ENCODE measurements at regions not wholly inside any gene's neighbourhood (a gene's known extent, or its start where the extent isn't known, plus 50 kb on each side); places are given as distances from the start of the nearest gene placed in this dataset.

DNA sequence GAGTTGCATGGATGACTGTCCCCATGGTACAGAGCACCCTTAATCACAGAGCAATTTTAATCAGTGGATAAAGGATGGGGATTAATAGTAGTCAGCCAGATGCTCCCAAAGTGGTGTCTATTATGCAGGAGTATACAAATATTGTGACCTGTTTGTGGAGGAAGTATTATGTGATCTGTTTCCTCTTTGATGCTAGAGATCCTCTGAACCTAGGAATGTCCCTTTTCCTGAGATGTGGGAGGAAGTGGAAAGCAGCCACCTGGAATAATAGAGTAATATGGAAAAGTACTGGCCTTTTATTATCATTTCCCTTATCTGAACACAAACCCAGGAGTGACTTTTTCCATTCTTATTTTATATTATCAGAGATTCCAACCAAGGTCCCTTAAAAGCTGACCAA is 94.2 kb upstream of the EFEMP1 start:
- no peak for DNase-seq (ENCODE audit: extremely low spot score, unreplicated experiment)
- H3K36me3 Mint-ChIP-seq (ENCODE audit: unreplicated experiment): no peaks in the 10 kb centered on the region
- H3K4me3 Mint-ChIP-seq (ENCODE audit: unreplicated experiment): no peak overlapping the region
- peaks cover 25% of the 10 kb centered on the region for H3K27me3 Mint-ChIP-seq (ENCODE audit: unreplicated experiment)
- no peaks in the 10 kb centered on the region for H3K4me1 Mint-ChIP-seq (ENCODE audit: unreplicated experiment)
- no peaks in the 10 kb centered on the region for H3K9me3 Mint-ChIP-seq (ENCODE audit: unreplicated experiment)
- TF ChIP-seq, protein P1, sequence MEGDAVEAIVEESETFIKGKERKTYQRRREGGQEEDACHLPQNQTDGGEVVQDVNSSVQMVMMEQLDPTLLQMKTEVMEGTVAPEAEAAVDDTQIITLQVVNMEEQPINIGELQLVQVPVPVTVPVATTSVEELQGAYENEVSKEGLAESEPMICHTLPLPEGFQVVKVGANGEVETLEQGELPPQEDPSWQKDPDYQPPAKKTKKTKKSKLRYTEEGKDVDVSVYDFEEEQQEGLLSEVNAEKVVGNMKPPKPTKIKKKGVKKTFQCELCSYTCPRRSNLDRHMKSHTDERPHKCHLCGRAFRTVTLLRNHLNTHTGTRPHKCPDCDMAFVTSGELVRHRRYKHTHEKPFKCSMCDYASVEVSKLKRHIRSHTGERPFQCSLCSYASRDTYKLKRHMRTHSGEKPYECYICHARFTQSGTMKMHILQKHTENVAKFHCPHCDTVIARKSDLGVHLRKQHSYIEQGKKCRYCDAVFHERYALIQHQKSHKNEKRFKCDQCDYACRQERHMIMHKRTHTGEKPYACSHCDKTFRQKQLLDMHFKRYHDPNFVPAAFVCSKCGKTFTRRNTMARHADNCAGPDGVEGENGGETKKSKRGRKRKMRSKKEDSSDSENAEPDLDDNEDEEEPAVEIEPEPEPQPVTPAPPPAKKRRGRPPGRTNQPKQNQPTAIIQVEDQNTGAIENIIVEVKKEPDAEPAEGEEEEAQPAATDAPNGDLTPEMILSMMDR (IDR thresholded peaks at IDR 0.05): no peak
- H3K27ac Mint-ChIP-seq (ENCODE audit: unreplicated experiment): no peak overlapping the region

GRCh38 chr2:56018267-56018666 is 94.7 kb upstream of the EFEMP1 start:
- H3K9me3 Mint-ChIP-seq (ENCODE audit: unreplicated experiment): no peaks in the 10 kb centered on the region
- H3K36me3 Mint-ChIP-seq (ENCODE audit: unreplicated experiment): no peaks in the 10 kb centered on the region
- DNase-seq (ENCODE audit: extremely low spot score, unreplicated experiment): no peak
- no peak overlapping the region for H3K27ac Mint-ChIP-seq (ENCODE audit: unreplicated experiment)
- H3K27me3 Mint-ChIP-seq (ENCODE audit: unreplicated experiment): peaks cover 25% of the 10 kb centered on the region
- no peaks in the 10 kb centered on the region for H3K4me1 Mint-ChIP-seq (ENCODE audit: unreplicated experiment)
- no peak overlapping the region for H3K4me3 Mint-ChIP-seq (ENCODE audit: unreplicated experiment)
- TF ChIP-seq, protein P1 (IDR thresholded peaks at IDR 0.05): no peak

DNA sequence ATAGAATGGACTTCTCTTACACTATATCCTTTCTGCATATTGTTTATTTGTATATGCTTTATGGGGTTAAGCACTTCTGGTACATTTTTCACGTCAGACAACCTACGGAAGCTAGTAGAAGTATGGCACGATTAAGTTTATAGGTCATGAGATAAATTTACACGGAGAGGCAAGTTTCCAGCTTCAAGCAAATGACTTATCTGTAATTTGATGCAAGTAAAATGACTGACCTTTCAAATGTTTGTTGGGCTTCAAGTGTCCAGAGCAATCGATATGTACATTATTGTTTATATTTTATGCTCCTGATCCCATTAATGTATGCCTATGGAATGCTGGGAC is 97.5 kb upstream of the EFEMP1 start:
- Mint-ChIP-seq H3K4me3 (ENCODE audit: unreplicated experiment) (no peak overlapping the region), H3K36me3 (ENCODE audit: unreplicated experiment) (no peaks in the 10 kb centered on the region), H3K27me3 (ENCODE audit: unreplicated experiment) (peaks cover 16% of the 10 kb centered on the region), H3K27ac (ENCODE audit: unreplicated experiment) (no peak overlapping the region), H3K4me1 (ENCODE audit: unreplicated experiment) (no peaks in the 10 kb centered on the region), H3K9me3 (ENCODE audit: unreplicated experiment) (no peaks in the 10 kb centered on the region)
- TF ChIP-seq, protein P1 (IDR thresholded peaks at IDR 0.05): no peak
- no peak for DNase-seq (ENCODE audit: extremely low spot score, unreplicated experiment)

DNA sequence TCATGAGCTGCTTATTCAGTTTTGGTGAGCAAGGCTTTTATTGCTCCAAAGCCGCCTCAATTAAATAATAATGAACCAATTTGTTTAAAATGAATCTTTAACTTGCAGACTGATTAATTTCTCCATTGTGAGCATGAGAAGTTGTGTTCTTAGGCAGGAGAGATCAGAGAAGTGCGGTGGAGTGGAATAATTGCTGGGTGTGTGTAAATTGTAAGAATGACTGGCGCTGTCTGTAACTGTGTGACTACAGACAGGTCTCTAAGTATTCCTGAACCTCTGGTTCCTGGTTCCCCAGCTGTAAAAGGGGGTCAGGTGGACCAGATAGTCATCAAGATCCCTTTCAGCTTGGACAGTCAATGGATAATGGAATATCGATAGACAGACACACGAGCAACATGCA is 98.0 kb upstream of the EFEMP1 start:
- Mint-ChIP-seq H3K4me3 (ENCODE audit: unreplicated experiment) (no peak overlapping the region), H3K27me3 (ENCODE audit: unreplicated experiment) (peaks cover 15% of the 10 kb centered on the region), H3K9me3 (ENCODE audit: unreplicated experiment) (no peaks in the 10 kb centered on the region), H3K27ac (ENCODE audit: unreplicated experiment) (no peak overlapping the region), H3K36me3 (ENCODE audit: unreplicated experiment) (no peaks in the 10 kb centered on the region), H3K4me1 (ENCODE audit: unreplicated experiment) (no peaks in the 10 kb centered on the region)
- TF ChIP-seq, protein P1 (IDR thresholded peaks at IDR 0.05): no peak
- no peak for DNase-seq (ENCODE audit: extremely low spot score, unreplicated experiment)

GRCh38 chr2:56025469-56026193 is 102.0 kb upstream of the EFEMP1 start:
- no peaks in the 10 kb centered on the region for H3K4me1 Mint-ChIP-seq (ENCODE audit: unreplicated experiment)
- H3K27ac Mint-ChIP-seq (ENCODE audit: unreplicated experiment): no peak overlapping the region
- DNase-seq (ENCODE audit: extremely low spot score, unreplicated experiment): no peak
- TF ChIP-seq, protein P1 (IDR thresholded peaks at IDR 0.05): no peak
- peaks cover 7% of the 10 kb centered on the region for H3K27me3 Mint-ChIP-seq (ENCODE audit: unreplicated experiment)
- H3K4me3 Mint-ChIP-seq (ENCODE audit: unreplicated experiment): no peak overlapping the region
- no peaks in the 10 kb centered on the region for H3K9me3 Mint-ChIP-seq (ENCODE audit: unreplicated experiment)
- H3K36me3 Mint-ChIP-seq (ENCODE audit: unreplicated experiment): no peaks in the 10 kb centered on the region

Data from osteocyte (in vitro differentiated cells).